Muscle of leg (tissue), 3 donors: ENCODE measurements at regions not wholly inside any gene's neighbourhood (a gene's known extent, or its start where the extent isn't known, plus 50 kb on each side); places are given as distances from the start of the nearest gene placed in this dataset.
A peak's percentile ranks its signal among the peaks of the same experiment; 100 is the strongest.

Source experiments
- DNase-seq: peaks from one replicate; pipeline ENCODE4 v3.0.0; 2013
- H3K27ac ChIP-seq: one replicate; pipeline ENCODE4 v1.5.1; 2013; ENCODE audit warnings: mild to moderate bottlenecking, low read length, control low read depth
- H3K27me3 ChIP-seq: one replicate; pipeline ENCODE4 v1.6.1; 2013; ENCODE audit warnings: low read length; ENCODE audit not compliant: control insufficient read depth, insufficient read depth
- H3K36me3 ChIP-seq: one replicate; pipeline ENCODE4 v1.6.1; 2013; ENCODE audit warnings: low read length; ENCODE audit not compliant: control insufficient read depth, insufficient read depth
- H3K4me1 ChIP-seq: one replicate; pipeline ENCODE4 v1.6.1; 2013; ENCODE audit warnings: low read length; ENCODE audit not compliant: control insufficient read depth, insufficient read depth
- H3K4me3 ChIP-seq: one replicate; pipeline ENCODE4 v1.5.1; 2013; ENCODE audit warnings: low read length, control low read depth
- H3K9me3 ChIP-seq: replicated peaks from 2 replicates; pipeline ENCODE4 v1.6.1; 2013; ENCODE audit warnings: low read depth, low read length; ENCODE audit not compliant: control insufficient read depth
- WGBS: methylation state at CpG from one replicate; pipeline ENCODE4 v1.1.5; 2013; ENCODE audit warnings: missing lambda C conversion rate; ENCODE audit not compliant: insufficient coverage; 5-methylcytosine and 5-hydroxymethylcytosine counted together

DNA sequence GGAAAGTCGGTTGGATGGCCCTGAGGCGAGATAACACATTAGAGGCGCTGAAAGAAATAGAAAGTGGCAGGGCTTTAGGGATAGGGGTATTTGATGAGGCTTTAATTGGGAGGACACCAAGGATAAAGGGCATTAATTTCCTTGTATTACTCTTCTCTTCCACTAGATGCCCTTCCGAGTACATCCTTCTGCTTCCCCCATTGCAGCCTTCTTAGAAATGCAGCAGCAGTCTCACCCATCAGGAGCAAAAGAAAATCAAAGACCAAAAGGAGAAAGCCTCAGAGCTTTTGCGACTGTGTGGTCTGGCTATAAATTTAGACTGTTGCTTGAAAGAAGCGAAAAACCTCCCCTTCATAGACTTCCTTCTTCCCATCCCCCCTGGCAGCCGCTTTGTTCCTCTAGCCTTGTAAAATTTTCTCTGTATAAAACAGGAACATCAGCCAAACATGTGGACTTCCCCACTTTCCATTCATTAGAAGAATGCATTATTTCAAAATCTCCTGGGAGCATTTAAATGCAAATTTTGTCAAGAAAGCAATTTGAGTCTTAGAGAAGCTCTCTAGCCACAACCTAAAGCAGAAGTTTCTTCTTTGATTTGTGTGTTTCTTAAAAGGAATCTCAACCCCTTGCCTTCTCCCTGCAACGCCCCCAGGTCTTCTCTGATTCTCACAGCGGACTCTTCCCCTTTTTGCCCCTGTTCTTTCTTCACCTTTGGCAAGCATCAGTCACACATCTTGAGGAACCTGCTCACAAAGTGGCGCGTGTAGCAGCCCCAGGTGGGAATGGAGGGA, 76.6 kb downstream of the NDUFS5 start:
- DNase-seq, result peak; percentile 89
- WGBS, result 0% methylated on average over 1 of the region's 11 CpGs
- Histone ChIP-seq H3K36me3 (no peaks in the 10 kb centered on the region), H3K27ac (peak overlapping the region; percentile 32), H3K4me1 (peaks cover 52% of the 10 kb centered on the region), H3K4me3 (no peak overlapping the region), H3K9me3 (no peaks in the 10 kb centered on the region), H3K27me3 (no peaks in the 10 kb centered on the region)

DNA sequence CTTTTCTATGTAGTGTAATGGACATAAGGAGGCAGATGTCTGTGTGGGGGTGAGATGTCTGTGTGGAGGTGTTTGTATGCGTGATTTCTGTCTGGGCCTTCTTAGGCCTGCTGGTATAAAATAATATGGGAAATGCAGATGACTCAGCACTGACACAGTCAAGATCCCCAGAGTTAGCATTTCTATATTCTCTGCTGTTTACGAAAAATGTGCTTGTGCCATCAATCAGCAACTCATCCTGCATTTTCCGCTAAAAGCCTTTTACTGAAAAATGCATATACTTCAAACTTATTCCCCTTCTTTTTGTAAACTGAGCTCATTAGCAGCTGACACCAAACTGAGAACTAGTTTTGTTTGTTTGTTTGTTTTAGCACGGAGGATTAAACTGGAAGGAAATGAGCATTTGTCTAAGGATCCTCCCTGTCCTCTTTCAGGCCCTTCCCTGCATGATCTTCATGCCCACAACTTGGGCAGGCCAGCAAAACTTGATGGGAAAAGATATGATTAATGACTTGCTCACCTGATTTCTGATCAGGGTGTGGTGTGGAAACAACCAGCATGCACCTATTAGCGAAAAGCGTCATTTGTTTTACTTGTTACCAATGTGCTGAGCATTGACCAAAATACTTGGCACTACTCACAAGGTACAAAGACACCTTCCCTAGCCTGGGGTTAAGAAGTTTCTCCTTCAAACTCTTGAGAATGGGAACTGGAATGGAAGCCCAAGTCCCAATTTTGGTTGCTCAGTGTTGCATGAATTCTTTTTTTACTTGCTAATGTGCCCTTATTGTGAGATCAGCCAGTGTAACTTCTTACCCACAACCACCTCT, 77.4 kb downstream of the NDUFS5 start:
- H3K4me1 ChIP-seq, result peaks cover 49% of the 10 kb centered on the region
- H3K36me3 ChIP-seq, result no peaks in the 10 kb centered on the region
- no peaks in the 10 kb centered on the region for H3K9me3 ChIP-seq
- no peaks in the 10 kb centered on the region for H3K27me3 ChIP-seq
- no peak for DNase-seq
- WGBS, result 73% methylated on average over 2 of the region's 6 CpGs
- H3K4me3 ChIP-seq, result no peak overlapping the region
- no peak overlapping the region for H3K27ac ChIP-seq

DNA sequence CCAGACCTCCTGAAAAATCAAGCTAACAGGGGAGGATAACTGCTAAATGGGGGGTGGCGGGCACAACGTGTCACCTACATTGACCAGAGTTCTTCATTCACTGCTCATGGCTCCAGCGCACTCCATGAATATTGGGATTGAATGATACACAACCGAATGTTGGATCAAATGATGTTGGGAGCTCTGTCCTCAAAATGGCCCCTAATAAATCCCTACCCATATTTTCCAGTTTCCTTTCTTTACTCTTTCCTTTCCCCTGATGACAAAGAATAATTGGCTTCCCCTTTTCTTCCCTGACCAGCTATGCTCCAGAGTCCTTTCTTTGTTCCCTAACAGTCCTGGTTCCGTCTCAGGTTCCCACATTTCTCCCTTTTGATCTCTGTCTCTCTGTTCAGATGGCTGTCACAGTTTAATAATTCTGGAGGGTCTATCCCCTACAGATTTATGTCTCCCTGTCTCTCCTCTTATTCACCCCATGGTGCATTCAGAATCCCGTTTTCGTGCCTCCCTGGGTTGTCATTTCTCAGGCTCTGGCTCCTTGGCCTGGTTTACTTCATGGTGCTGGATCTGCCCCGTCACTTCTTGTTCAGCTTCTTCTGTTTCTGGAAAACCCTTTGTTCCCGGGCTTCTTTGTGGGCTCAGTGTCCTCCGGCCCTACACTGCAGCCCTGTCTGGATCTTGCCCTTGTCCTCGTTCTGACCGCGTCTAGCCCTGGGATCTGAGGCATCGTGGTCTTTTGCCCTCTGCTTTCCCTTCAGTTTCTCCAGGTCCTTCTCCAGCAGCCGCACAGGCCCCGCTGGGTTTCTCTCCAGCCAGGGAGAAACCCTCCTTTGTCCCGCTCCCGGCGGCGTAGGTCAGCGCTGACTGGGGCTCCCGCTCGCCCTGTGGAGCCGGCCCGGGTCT, 78.3 kb downstream of the NDUFS5 start:
- H3K4me1 ChIP-seq, result peaks cover 46% of the 10 kb centered on the region
- 18% methylated on average over 22 of the region's 25 CpGs for WGBS
- peak overlapping the region; percentile 44 for H3K4me3 ChIP-seq
- no peak for DNase-seq
- no peaks in the 10 kb centered on the region for H3K27me3 ChIP-seq
- no peaks in the 10 kb centered on the region for H3K36me3 ChIP-seq
- peak overlapping the region; percentile 88 for H3K27ac ChIP-seq
- no peaks in the 10 kb centered on the region for H3K9me3 ChIP-seq

DNA sequence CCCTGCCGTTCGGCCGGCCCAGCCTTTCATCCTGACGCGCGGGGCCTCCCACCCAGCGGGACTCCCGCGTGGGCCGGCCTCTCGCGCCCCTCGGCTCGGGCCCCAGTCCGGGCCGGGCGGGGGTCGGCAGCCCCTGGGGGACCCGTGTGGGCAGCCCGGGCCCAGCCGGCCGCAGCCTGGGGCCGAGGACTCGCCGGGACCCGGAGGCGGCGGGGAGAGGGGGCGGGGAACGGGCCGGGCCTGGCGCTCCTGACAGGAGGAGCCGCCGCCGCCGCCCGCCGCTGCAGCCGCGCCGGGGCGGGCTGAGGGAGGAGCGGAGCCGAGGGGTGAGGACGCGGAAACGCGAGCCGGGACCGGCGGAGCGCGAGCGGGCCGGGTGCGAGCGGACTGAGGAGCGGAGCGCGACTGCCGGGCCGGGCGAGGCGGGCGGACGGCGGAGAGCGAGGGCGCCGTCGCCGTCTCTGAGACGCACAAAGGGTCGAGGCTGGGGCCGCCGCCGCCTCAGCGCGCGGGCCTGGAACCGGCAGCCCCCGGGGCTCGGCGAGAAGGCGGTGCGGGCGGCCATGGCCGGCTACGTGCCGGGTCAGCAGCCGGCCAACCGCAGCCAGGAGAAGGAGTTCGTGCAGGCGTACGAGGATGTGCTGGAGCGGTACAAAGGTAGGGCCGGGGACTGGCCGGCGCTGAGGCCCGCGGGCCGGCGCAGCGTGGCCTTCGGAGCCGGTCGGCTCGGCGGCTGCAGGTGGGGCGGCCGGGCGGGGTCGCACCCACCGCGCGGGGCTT, 79.1 kb downstream of the NDUFS5 start:
- no peaks in the 10 kb centered on the region for H3K36me3 ChIP-seq
- 1% methylated on average over 115 of the region's 116 CpGs for WGBS
- DNase-seq, result peak; percentile 85
- peaks cover 46% of the 10 kb centered on the region for H3K4me1 ChIP-seq
- H3K27me3 ChIP-seq, result no peaks in the 10 kb centered on the region
- H3K27ac ChIP-seq, result peak overlapping the region; percentile 90
- H3K4me3 ChIP-seq, result peak overlapping the region; percentile 76
- H3K9me3 ChIP-seq, result no peaks in the 10 kb centered on the region

GRCh38 chr1:39105841-39106765, 80.0 kb downstream of the NDUFS5 start:
- Histone ChIP-seq H3K27ac (peak overlapping the region; percentile 90), H3K27me3 (no peaks in the 10 kb centered on the region), H3K36me3 (no peaks in the 10 kb centered on the region), H3K4me1 (peaks cover 46% of the 10 kb centered on the region), H3K4me3 (peak overlapping the region; percentile 76), H3K9me3 (no peaks in the 10 kb centered on the region)
- WGBS, result 2% methylated on average over 21 of the region's 39 CpGs
- peak; percentile 68 for DNase-seq

DNA sequence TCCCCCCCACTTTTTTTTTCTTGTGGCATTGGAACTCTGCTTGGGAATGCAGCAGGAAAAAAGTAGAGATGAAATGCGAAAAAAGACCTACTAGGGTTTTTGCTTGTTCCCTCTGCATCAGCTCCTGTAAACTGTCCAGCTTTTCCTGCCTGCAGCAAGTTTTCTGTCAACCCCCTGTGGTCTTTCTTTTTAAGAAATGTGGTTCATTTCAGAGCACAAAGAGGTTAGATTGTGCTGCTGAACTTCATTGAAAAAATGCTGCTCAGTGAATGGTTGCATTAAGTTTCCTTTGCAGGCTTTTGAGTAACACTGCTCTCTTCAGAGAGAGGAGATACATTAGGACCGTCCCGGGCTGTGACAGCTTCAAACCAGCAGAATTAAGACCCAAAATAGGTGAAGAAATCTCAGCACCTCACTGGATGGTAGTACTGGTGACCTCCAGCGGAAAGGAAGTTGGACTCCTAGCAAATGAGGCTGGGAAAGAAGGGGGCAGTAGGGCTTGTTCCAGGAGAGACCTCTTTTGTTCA, 80.7 kb downstream of the NDUFS5 start:
- WGBS, result 50% methylated on average over 1 of the region's 4 CpGs

DNA sequence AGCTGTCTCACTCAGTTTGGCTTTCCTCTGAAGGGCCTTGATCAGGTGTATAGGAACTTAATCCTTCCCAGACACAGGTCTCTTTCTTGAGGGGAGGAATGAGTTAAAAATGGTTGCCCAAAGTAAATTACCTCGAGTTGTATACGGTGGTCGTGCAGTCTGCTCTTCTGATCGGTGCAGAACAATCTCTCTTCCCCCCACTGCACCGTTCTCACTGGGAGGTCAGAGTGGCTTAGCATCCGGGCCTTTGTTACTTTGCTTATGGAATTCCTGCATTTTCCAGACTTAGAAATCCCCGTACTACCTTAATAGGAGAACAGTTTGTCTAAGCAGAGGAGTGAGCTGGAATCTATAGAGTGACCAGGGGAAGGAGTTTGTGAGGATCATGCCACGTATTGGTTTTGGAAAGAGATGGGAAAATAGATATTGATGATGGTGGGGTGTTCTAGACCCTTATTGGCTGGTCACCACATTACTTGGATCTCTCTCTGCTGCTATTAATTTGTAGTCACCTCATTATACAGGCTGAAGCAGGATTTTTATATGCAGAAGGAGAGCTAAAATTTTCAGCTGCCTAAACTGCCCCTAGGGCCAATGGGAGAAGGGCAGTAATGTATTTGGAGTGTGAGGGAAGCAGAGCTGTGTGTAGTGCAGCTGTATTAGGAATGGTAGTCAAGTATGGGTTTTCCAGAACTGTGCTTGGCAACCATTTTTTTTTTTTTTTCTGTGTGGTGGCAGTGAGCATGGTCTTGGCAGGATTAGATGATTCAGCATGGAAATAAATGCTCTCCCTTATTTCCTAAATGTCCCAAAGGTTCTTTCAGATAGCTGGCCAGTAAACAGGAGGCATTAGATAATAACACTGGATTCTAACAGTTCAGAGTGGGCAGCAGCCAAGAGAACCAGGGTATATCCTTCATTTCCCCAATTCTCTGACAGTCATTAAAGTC, 81.5 kb downstream of the NDUFS5 start:
- no CpG with 5 or more reads among the region's 8 CpGs for WGBS
- H3K4me1 ChIP-seq, result peaks cover 41% of the 10 kb centered on the region

More for the DNA sequence above, 80.7 kb downstream of the NDUFS5 start:
- Histone ChIP-seq H3K9me3 (no peaks in the 10 kb centered on the region), H3K4me3 (peak overlapping the region; percentile 76), H3K36me3 (no peaks in the 10 kb centered on the region), H3K27me3 (no peaks in the 10 kb centered on the region), H3K27ac (peak overlapping the region; percentile 90), H3K4me1 (peaks cover 46% of the 10 kb centered on the region)
- no peak for DNase-seq

DNA sequence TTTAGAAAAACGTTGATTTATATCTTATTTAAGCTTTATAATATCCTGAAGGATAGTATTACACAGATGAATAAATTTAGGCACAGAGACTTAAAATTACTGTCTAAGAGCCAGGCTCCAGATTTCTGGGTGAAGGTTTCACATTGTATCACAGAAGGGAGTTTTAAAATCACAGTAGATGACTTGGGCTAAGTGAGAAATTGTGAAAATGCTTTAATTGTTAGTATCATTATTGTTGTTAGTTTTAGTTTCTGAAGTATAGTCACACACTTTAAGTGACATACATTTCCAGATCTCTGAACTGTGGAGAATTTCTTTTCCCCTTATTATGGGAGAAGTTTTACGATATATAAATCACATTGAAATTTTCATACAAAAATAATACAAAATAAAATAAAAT, 83.5 kb downstream of the NDUFS5 start:
- H3K4me1 ChIP-seq, result peaks cover 26% of the 10 kb centered on the region
- H3K27ac ChIP-seq, result no peak overlapping the region
- H3K4me3 ChIP-seq, result no peak overlapping the region
- H3K27me3 ChIP-seq, result no peaks in the 10 kb centered on the region
- no CpG with 5 or more reads among the region's 2 CpGs for WGBS
- H3K36me3 ChIP-seq, result peaks cover 6% of the 10 kb centered on the region
- H3K9me3 ChIP-seq, result no peaks in the 10 kb centered on the region
- DNase-seq, result no peak

More for the DNA sequence above, 81.5 kb downstream of the NDUFS5 start:
- Histone ChIP-seq H3K36me3 (peaks cover 2% of the 10 kb centered on the region), H3K27me3 (no peaks in the 10 kb centered on the region), H3K27ac (peak overlapping the region; percentile 90), H3K4me3 (peak overlapping the region; percentile 76), H3K9me3 (no peaks in the 10 kb centered on the region)
- DNase-seq, result peak; percentile 61
